Erythroblast (primary cell): ENCODE measurements at regions not wholly inside any gene's neighbourhood (a gene's known extent, or its start where the extent isn't known, plus 50 kb on each side); places are given as distances from the start of the nearest gene placed in this dataset.

Experiments
- GATA1 ChIP-seq: IDR thresholded peaks from 2 replicates; pipeline ENCODE4 v1.6.1; 2011; ENCODE audit warnings: low read depth, mild to moderate bottlenecking, control low read depth, low read length, moderate library complexity
- POLR2A ChIP-seq: IDR thresholded peaks from 2 replicates; pipeline ENCODE4 v1.6.1; 2011; ENCODE audit warnings: mild to moderate bottlenecking, low read length

GRCh38 chr12:23127701-23128100 is 502.7 kb downstream of the ETNK1 start:
- TF ChIP-seq POLR2A: no peak
- no peak for TF ChIP-seq GATA1
